GM10266 (cell line): ENCODE measurements at regions not wholly inside any gene's neighbourhood (a gene's known extent, or its start where the extent isn't known, plus 50 kb on each side); places are given as distances from the start of the nearest gene placed in this dataset.

Source experiments
- DNase-seq: peaks from one replicate; pipeline ENCODE4 v3.0.0; 2012; ENCODE audit errors: extremely low spot score
- TF ChIP-seq, protein P1 (sequence below): IDR thresholded peaks from 2 replicates; pipeline ENCODE4 v1.5.1; 2012; ENCODE audit warnings: mild to moderate bottlenecking, low read depth; ENCODE audit not compliant: control insufficient read depth, insufficient read depth; ENCODE audit errors: missing control alignments

DNA sequence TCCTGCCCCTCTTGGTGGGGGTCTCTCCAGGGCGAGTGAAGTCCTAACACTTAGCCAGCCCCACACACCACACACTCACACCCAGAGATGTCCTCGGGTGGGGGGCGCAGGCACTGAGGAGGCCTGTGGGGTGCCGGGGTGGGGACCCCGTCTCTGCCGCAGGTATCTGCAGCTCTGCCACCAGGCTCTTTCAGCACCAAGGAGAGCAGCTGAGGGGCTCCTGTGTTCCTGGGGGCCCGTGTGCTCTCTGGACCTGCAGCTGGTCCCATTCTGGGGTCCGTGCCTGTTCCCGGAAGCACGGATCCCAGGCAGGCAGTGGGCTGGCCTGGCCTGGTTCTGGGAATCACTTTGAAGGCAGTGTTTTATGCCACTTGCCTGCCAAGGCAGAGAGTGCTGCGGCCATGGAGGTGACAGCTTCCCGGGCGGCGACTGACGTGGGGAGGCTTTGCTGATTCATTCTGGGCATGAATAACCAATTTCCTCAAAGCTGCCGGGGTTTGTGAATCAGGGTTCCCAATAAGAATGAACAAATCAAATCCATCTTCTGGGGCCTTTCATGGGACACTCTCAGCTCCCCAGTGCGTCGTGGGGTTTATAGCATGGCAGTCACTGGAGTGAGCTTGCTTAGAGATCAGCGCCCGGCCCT lies 54.4 kb upstream of the SLCO4A1 start:
- no peak for DNase-seq
- TF ChIP-seq, protein P1, sequence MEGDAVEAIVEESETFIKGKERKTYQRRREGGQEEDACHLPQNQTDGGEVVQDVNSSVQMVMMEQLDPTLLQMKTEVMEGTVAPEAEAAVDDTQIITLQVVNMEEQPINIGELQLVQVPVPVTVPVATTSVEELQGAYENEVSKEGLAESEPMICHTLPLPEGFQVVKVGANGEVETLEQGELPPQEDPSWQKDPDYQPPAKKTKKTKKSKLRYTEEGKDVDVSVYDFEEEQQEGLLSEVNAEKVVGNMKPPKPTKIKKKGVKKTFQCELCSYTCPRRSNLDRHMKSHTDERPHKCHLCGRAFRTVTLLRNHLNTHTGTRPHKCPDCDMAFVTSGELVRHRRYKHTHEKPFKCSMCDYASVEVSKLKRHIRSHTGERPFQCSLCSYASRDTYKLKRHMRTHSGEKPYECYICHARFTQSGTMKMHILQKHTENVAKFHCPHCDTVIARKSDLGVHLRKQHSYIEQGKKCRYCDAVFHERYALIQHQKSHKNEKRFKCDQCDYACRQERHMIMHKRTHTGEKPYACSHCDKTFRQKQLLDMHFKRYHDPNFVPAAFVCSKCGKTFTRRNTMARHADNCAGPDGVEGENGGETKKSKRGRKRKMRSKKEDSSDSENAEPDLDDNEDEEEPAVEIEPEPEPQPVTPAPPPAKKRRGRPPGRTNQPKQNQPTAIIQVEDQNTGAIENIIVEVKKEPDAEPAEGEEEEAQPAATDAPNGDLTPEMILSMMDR = no peak

DNA sequence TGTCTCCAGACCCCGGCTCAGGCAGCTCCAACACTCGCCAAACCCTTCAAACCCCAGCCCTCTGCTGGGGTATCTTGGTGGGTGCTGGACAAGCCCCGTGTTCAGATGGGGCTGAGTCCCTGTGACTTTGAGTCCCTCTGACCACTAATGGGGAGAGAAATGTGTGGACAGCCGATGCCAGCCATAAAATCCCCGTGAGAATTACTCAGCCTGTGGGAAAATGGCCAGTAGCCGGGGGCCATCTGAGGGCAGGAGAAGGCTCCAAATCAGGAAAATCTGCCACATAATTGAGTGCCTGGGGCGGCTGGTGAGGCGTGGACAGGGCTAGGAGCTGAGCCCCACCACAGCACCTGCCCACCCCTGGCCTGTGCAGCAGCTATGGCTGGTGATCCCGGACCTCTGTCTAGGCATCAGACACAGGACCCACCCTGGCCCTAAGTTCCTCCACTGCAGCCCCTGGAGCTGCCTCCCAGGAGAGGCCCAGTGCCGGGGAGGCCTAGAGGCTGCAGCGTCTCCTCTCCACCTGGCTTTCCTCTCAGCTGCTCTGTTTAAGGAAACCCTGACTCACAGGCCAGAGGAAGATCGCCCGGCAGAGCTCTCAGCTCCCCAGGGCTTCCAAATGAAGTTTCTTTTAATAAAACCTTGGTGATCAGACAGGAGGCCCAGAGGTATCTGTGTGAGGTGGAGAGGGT lies 53.7 kb upstream of the SLCO4A1 start:
- TF ChIP-seq, protein P1 = no peak

DNA sequence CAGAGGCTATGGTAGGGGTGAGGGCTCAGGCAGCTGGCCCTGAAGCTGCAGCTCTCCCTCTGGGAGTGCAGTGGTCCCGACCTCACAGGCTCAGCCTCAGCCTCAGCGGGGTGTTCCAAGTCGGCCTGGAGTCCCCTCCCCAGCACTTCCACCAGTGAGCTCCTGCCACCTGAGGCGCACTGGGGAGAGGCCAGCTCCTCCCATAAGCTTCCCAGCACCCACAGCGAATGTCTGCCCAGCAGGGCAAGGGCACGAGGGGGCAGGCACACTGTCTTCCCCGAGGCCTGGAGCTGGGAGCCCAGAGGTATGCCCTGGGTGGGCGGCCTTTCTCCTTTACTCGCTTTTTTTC lies 53.2 kb upstream of the SLCO4A1 start:
- no peak for DNase-seq
- TF ChIP-seq, protein P1 = no peak

More for the DNA sequence above, 53.7 kb upstream of the SLCO4A1 start:
- DNase-seq = no peak

DNA sequence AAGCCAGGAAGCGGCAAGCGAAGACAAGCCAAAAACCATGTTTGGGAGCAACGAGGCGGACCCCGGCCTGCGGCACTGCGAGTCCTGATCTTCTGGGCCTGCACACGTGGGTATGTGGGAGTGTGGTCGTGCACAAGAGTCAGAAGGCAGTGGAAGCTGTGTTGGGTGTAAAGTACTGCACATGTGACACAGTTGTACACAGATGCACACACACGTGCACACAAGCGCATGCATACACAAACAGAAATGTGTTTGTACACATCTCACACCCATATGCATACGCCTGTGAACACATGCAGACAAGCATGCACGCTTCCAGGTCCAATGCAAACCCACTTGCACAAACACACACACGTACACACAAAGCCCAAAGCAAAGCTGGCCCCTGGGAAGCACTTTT lies 52.6 kb upstream of the SLCO4A1 start:
- TF ChIP-seq, protein P1 = no peak
- no peak for DNase-seq

DNA sequence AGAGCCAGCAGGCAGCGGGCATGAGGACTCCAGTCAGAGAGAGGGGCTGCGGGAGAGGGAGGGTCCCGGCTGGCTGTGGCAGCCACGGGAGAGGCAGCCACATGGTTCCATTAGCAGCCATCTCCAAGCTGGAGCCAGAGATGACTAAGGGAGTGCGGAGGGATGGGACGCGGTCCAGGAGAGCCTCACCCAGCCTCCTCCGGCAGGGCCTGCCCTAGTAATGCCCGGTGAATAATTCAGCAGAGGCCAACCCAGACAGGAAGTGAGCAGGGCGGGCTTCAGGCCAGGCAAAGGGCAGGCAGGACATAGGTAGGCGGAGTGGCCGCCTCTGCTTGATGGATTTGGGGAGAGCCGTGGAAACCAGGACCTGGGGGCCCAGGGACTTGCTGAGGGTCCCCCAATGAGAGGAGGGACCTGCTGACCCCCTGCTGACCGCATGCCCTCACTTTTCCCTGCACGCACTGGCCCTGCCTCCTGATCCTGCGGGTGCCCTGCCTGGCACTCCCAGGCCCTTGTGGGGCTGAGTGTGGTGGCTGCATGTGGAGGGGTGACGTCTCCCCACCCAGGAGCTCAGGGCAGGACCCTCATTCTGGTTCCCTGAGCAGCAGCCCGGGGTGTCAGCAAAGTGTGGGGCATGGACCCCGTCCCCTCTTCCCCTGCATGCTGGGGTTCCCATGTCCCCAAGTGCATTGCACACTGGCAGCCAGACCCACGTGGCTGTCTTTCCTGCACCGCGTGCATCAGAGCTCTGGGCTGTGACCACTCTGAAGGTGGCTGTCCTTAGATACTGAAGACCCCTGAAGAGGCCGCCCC lies 51.8 kb upstream of the SLCO4A1 start:
- no peak for DNase-seq
- TF ChIP-seq, protein P1 = no peak

DNA sequence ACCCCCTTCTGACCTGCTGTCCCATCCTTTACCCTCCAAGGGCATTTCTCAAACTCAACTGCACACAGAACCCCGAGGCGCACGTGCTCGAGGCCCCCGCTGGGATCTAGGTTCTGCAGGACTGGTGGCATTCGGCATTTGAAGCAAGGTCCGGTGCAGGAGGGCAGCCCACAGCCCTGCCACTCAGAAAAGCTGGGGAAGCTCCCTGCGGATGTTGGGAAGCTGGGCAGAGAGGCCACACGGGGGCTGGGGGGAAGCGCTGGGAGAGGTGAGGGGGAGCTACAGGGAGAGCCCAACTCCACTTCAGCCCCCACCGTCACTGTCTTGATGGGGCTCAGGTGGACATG lies 51.2 kb upstream of the SLCO4A1 start:
- DNase-seq = no peak

More for the DNA sequence above, 51.2 kb upstream of the SLCO4A1 start:
- TF ChIP-seq, protein P1 = no peak
